ENCODE measurements at regions not wholly inside any gene's neighbourhood (a gene's known extent, or its start where the extent isn't known, plus 50 kb on each side); places are given as distances from the start of the nearest gene placed in this dataset.

GRCh38 chr7:93817004-93817403, 73.5 kb downstream of the TFPI2 start:
- TF ChIP-seq, protein P1, sequence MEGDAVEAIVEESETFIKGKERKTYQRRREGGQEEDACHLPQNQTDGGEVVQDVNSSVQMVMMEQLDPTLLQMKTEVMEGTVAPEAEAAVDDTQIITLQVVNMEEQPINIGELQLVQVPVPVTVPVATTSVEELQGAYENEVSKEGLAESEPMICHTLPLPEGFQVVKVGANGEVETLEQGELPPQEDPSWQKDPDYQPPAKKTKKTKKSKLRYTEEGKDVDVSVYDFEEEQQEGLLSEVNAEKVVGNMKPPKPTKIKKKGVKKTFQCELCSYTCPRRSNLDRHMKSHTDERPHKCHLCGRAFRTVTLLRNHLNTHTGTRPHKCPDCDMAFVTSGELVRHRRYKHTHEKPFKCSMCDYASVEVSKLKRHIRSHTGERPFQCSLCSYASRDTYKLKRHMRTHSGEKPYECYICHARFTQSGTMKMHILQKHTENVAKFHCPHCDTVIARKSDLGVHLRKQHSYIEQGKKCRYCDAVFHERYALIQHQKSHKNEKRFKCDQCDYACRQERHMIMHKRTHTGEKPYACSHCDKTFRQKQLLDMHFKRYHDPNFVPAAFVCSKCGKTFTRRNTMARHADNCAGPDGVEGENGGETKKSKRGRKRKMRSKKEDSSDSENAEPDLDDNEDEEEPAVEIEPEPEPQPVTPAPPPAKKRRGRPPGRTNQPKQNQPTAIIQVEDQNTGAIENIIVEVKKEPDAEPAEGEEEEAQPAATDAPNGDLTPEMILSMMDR (conservative IDR thresholded peaks at IDR 0.05; ENCODE audit: low read depth, low read length) = no peak
- no peak for TF ChIP-seq ELK1 (IDR thresholded peaks at IDR 0.05; ENCODE audit: borderline replicate concordance, low read depth, low read length)
- no peak for TF ChIP-seq RCOR1 (IDR thresholded peaks at IDR 0.05; ENCODE audit: insufficient replicate concordance, low read length)
- TF ChIP-seq CEBPB (IDR thresholded peaks at IDR 0.05; ENCODE audit: low read depth, low read length) = no peak
- no peak for TF ChIP-seq MXI1 (IDR thresholded peaks at IDR 0.05; ENCODE audit: borderline replicate concordance, low read depth, low read length)

Measured in IMR-90 (cell line).